ENCODE measurements at regions not wholly inside any gene's neighbourhood (a gene's known extent, or its start where the extent isn't known, plus 50 kb on each side); places are given as distances from the start of the nearest gene placed in this dataset.

GRCh38 chr3:40999682-41000081 lies 199.6 kb upstream of the CTNNB1 start:
- Histone ChIP-seq H3K4me1 (replicated peaks in 1 of 2; ENCODE audit: control insufficient read depth in 2 of 2, insufficient read depth in 2 of 2, low read length in 2 of 2) (peaks cover 6 to 8% of the 10 kb centered on the region in 2 experiments; a peak in 3 of 5 replicates), H4K20me1 (replicated peaks; ENCODE audit: control insufficient read depth, insufficient read depth, low read length) (no peaks in the 10 kb centered on the region), H3K79me2 (ENCODE audit: control insufficient read depth, insufficient read depth, low read length) (no peaks in the 10 kb centered on the region), H3K9ac (ENCODE audit: insufficient read depth in 1 of 2, low read depth in 2 of 2, low read length in 2 of 2) (no peak overlapping the region), H3K9me3 (replicated peaks; ENCODE audit: control insufficient read depth, insufficient read depth, low read depth, low read length) (no peaks in the 10 kb centered on the region), H3K4me2 (ENCODE audit: insufficient read depth, low read length) (no peak overlapping the region), H2AFZ (ENCODE audit: low read depth, low read length) (no peak overlapping the region), H3K36me3 (ENCODE audit: control insufficient read depth, insufficient read depth, low read length) (no peaks in the 10 kb centered on the region), H3K9me1 (ENCODE audit: control insufficient read depth, insufficient read depth, low read length) (no peaks in the 10 kb centered on the region), H3K4me3 (no peak overlapping the region), H3K27ac (ENCODE audit: extremely low read depth, low read depth, low read length) (no peak overlapping the region), H3K27me3 (ENCODE audit: control insufficient read depth in 2 of 2, insufficient read depth in 2 of 2, low read length in 2 of 2) (peaks cover 4 to 17% of the 10 kb centered on the region in 2 experiments; a peak in 4 of 5 replicates)
- ATAC-seq, result no peak
- ChIA-PET POLR2A (interaction anchor here (0.7 kb wide), 1 partner anchor 1515 kb away, joined by 3 read pairs; no protein-coding TSS in a partner anchor), CTCF (ENCODE audit: low intra/inter-chr PET ratio) (no interaction called here)
- DNase-seq (ENCODE audit: extremely low read depth in 1 of 4, low spot score in 3 of 4), result no peak
- intact Hi-C loops (cut with micrococcal nuclease) (no loop called here), in situ Hi-C loops (cut with MboI) (no loop called here)
- no peak for FAIRE-seq
- no TSS peak for BruUV-seq (replicated peaks)
- 0% methylated on average over 2 of the region's 2 CpGs for WGBS (ENCODE audit: insufficient coverage, low coverage, missing lambda C conversion rate)
- TF ChIP-seq ZNF431 (CRISPR knock-in tag; IDR thresholded peaks at IDR 0.05) (no peak), MTF1 (CRISPR knock-in tag; IDR thresholded peaks at IDR 0.05; ENCODE audit: borderline replicate concordance) (no peak), HES1 (IDR thresholded peaks at IDR 0.05; ENCODE audit: low read depth) (no peak), HBP1 (CRISPR knock-in tag; IDR thresholded peaks at IDR 0.05) (no peak), ZNF740 (CRISPR knock-in tag; IDR thresholded peaks at IDR 0.05) (no peak), ZNF740 (tag; IDR thresholded peaks at IDR 0.05) (no peak), ZNF121 (CRISPR knock-in tag; conservative IDR thresholded peaks at IDR 0.05) (no peak), CHD2 (IDR thresholded peaks at IDR 0.05; ENCODE audit: low read depth, low read length) (no peak), ZNF518B (CRISPR knock-in tag; IDR thresholded peaks at IDR 0.05) (no peak), PATZ1 (CRISPR knock-in tag; IDR thresholded peaks at IDR 0.05; ENCODE audit: borderline replicate concordance) (no peak), ZNF3 (CRISPR knock-in tag; IDR thresholded peaks at IDR 0.05) (no peak), ZNF263 (CRISPR knock-in tag; IDR thresholded peaks at IDR 0.05; ENCODE audit: borderline replicate concordance) (no peak), RFX1 (IDR thresholded peaks at IDR 0.05) (no peak), ZNF175 (CRISPR knock-in tag; IDR thresholded peaks at IDR 0.05; ENCODE audit: low read depth) (no peak), FIP1L1 (IDR thresholded peaks at IDR 0.05; ENCODE audit: low read depth, low read length, poor library complexity, severe bottlenecking) (no peak)
